Hindlimb muscle (tissue), 1 donor: ENCODE measurements at regions not wholly inside any gene's neighbourhood (a gene's known extent, or its start where the extent isn't known, plus 50 kb on each side); places are given as distances from the start of the nearest gene placed in this dataset.
"Not testable (repeated sequence)": the region's sequence is repeated elsewhere in the genome, so short reads cannot be mapped to it uniquely, and the experiment has no call there.

Source experiments
- DNase-seq: peaks from one replicate; pipeline ENCODE4 v3.0.0-alpha.2; 2013

GRCh38 chr14:103232031-103232808 lies 101.8 kb upstream of the EIF5 start:
- DNase-seq: no peak

GRCh38 chr14:103232831-103233319 lies 101.2 kb upstream of the EIF5 start:
- no peak for DNase-seq

DNA sequence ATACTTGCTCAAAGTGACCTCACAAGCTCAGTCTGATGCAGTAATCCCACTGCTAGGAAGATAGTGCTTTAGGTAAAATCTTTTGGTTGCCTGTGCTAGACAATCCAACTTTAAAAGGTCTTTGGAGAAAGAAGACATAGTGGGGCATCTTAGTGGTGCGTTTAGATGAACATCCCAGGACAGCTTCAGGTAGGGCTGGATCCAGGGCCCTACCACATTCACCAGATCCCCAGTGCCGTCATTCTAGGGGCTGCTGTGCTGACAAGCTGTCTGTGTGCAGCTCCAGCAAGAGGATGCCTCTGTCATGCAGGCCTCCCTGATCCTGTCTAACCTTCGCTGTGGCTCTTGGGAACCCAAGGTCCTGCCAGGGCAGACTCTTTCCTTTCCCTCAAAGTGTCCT lies 100.7 kb upstream of the EIF5 start:
- DNase-seq: no peak

DNA sequence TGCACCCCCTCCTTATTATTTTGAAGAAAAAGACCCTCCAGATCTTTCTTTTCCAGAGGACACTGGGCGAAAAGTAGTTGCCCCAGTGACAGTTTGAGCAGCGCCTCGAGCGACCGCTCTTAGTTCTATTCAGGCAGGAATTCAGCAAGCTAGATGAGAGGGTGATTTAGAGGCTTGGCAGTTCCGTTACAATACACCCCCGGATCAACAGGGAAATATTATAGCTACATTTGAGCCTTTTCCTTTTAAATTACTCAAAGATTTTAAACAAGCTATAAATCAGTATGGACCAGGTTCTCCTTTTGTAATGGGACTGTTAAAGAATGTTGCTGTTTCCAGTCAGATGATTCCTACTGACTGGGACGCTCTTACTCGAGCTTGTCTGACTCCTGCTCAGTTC lies 99.2 kb upstream of the EIF5 start:
- DNase-seq: not testable (repeated sequence)

DNA sequence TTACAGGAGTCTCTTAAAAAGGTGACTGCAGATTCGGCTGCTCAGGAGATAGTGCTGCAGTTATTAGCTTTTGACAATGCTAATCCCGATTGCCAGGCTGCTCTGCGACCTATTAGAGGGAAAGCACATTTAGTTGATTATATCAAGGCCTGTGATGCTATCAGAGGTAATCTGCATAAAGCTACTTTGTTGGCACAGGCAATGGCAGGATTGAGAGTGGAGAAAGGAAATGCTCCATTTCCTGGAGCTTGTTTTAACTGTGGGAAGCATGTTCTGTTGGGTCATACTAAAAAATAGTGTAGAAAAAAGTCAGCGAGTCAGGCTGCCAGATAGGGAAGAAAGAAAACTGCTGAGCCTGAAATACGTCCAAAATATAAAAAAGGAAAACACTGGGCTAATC lies 98.5 kb upstream of the EIF5 start:
- not testable (repeated sequence) for DNase-seq

DNA sequence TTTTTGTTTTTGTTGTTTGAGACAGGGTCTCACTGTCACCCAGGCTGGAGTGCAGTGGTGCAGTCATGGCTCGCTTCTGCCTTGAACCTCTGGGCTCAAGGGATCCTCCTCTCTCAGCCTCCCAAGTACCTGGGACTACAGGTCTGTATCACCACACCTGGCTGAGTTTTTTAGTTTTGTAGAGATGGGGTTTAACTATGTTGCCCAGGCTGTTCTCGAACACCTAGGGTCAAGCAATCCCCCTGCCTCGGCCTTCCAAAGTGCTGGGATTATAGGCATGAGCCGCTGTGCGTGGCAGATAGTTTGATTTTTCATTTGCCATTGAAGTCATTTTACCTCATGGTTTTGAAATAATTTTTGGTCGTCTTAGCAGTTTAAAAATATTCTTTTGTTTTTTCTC lies 94.3 kb upstream of the EIF5 start:
- DNase-seq: no peak

DNA sequence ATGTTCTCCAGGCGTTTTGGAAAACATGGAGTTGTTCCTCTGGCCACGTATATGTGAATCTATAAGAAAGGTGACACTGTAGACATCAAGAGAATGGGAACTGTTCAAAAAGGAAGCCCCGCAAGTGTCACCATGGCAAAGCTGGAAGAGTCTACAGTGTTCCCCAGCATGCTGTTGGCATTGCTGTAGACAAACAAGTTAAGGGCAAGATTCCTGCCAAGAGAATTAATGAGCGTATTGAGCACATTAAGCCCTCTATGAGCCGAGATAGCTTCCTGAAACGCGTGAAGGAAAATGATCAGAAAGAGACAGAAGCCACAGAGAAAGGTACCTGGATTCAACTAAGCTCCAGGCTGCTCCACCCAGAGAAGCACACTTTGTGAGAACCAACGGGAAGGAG lies 92.5 kb upstream of the EIF5 start:
- no peak for DNase-seq

- no peak for DNase-seq
Measured at GRCh38 chr14:103243764-103244737, 90.0 kb upstream of the EIF5 start.

GRCh38 chr14:103245624-103246031 lies 88.4 kb upstream of the EIF5 start:
- not testable (repeated sequence) for DNase-seq

DNA sequence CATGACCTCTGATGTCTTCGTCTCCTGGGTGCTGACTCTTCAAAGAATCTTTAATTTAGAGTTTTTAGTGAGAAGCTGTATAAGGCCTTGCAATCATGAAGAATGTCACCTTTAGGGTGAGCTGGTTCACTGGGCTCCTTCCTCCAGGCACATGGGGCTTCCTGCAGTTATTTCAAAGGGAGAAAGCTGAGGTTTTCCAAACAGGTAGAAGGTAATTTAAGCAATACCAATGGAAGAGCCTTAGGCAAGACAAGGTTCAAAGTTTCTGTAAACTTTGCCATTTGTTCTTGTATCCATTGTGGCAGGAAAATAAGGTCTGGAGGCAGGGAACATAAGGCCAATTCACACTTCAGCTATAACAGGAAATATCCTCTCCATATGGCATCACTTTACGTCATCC lies 88.0 kb upstream of the EIF5 start:
- no peak for DNase-seq

DNA sequence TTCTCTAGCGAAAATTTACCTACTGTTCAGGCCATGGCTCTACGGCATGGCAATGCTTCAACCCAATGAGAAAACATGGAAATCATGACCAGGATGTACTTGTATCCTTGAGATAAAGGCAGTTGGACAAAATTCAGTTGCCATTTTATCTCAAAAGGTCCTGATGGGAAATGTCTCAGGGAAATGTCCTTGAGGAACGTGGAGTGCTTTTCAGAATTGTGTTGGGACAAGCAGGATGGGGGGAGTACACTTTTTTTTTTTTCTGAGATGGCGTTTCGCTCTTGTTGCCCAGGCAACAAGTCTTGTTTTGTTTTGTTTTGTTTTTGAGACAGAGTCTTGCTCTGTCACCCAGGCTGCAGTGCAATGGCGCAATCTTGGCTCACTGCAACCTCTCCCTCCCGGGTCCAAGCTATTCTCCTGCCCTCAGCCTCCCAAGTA lies 86.8 kb upstream of the EIF5 start:
- DNase-seq: no peak

GRCh38 chr14:103250181-103250580 lies 83.9 kb upstream of the EIF5 start:
- no peak for DNase-seq

GRCh38 chr14:103250874-103251273 lies 83.2 kb upstream of the EIF5 start:
- no peak for DNase-seq

GRCh38 chr14:103255555-103255954 lies 78.5 kb upstream of the EIF5 start:
- no peak for DNase-seq

DNA sequence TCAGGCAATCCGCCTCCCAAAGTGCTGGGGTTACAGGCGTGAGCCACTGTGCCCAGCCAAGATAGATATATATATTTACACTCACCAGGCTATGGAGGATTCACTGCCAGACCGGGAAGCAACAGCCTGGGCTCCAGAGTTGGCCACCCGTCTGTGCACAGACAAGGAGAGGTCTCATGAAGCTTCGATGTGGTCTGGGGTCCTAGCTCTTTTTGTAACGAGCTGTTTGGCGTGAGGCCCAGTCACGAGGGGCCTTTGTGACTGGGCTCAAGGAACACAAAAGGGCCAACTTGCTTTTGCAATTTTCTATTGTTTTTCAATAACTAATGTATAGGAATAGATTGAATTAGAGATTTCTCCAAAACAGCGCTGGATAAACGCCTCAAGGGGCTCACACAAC lies 77.6 kb upstream of the EIF5 start:
- DNase-seq: no peak

GRCh38 chr14:103257211-103257962 lies 76.7 kb upstream of the EIF5 start:
- no peak for DNase-seq

- no peak for DNase-seq
Measured at GRCh38 chr14:103258211-103258610, 75.8 kb upstream of the EIF5 start.

GRCh38 chr14:103259184-103259583 lies 74.9 kb upstream of the EIF5 start:
- no peak for DNase-seq

DNA sequence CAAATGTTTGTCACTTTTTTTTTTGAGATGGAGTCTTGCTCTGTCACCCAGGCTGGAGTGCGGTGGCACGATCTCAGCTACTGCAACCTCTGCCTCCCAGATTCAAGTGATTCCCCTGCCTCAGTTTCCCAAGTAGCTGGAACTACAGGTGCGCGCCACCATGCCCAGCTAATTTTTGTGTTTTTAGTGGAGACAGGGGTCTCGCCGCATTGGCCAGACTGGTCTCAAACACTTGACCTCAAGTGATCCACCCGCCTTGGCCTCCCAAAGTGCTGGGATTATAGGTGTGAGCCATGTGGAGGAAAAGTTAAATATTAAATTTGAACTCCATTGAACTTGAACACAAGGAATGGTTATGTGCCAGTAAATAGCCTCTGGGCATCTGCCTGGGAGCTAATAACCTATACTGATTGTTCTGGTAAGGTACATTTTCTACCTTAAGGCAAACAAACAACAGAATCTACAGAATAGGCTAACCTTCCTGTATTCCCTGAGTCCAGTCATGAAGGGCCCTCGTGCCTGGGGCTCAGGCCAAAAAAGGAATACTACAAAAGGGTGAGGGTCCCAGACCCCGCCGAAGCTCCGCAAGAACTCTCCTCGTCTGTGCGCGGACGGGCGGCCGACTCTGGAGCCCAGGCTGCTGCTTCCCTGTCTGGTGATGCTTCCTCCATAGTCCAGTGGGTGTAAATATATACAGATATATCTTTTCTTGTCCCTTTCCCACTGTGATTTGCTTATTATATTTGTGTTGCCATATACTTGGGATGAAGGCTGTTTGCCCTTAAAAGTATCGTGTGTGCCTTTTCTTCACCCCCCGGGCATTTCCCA lies 74.0 kb upstream of the EIF5 start:
- no peak for DNase-seq

DNA sequence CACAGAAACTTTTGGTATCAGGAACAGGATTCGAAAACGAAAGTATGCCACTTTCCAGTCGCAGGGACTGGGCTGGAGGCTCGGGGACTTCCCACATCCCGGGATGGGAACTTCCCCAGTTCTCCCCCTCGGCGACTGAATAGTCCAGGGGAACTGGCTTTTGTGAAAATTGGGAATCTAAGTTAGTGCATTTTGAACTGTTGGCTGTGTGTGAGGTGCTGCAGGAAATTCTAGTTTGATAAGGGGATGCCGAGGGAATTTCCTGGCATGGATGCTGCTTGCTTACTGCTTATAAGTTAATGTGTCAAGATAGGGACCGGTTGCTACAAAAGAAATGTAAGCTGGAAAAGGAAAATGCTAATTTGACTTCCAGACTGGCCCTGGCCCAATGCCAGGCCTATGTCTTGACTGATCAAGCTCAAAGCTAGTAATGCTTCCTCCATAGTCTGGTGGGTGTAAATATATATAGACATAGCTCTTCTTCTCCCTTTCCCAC lies 73.4 kb upstream of the EIF5 start:
- no peak for DNase-seq

- no peak for DNase-seq
Measured at GRCh38 chr14:103267226-103267910, 66.7 kb upstream of the EIF5 start.
